K562 (cell line): ENCODE measurements at regions not wholly inside any gene's neighbourhood (a gene's known extent, or its start where the extent isn't known, plus 50 kb on each side); places are given as distances from the start of the nearest gene placed in this dataset.

Source experiments
- ATAC-seq: fragments of 200-7000 bp; cut with Tn5 transposase; 3 replicates; pipeline ENCODE4 v1.9.1; 2020; ENCODE audit warnings: moderate library complexity
- BruUV-seq: library from RNA; stranded (reverse); fragments of 400-500 nt; replicated peaks from 2 replicates; lab custom pipeline; 2021; lab: Mats Ljungman, UMichigan
- CTCF ChIA-PET: fragments of 300-600 bp; formaldehyde crosslinking; extraction: SDS; loops from one replicate; lab custom pipeline; 2021; ENCODE audit warnings: low intra/inter-chr PET ratio; lab: Yijun Ruan, JAX
- POLR2A ChIA-PET: fragments of 300-600, 350-650 bp; sonication (Branson Sonifier 250); formaldehyde crosslinking; extraction: SDS; loops from one replicate; lab custom pipeline; 2021; ENCODE audit warnings: antibody characterized with exemption, inconsistent platforms; lab: Yijun Ruan, JAX
- DNase-seq, 4 experiments: peaks; one replicate each; pipeline versions ENCODE4 v3.0.0 to v3.0.0-alpha.2; 2011 to 2018; ENCODE audit warnings: low spot score in 3 of 4, mixed read lengths in 3 of 4; ENCODE audit errors: extremely low read depth in 1 of 4
- FAIRE-seq: peaks from 2 replicates; lab custom pipeline; 2011; peaks lifted over from hg19 to GRCh38; lab: Jason Lieb, UNC
- H2AFZ ChIP-seq: 2 replicates; pipeline ENCODE4 v1.6.0; 2011; ENCODE audit warnings: low read depth, low read length, control low read depth, inconsistent platforms
- H3K27ac ChIP-seq: fragments of 200-600 bp; 3 replicates; pipeline ENCODE4 v1.8.0; 2011; ENCODE audit warnings: low read depth, mild to moderate bottlenecking, control low read depth, inconsistent platforms, low read length, moderate library complexity, mixed read lengths; ENCODE audit errors: extremely low read depth
- H3K27me3 ChIP-seq, 2 experiments: fragments of 300-600 bp in 1 of 2; 2 replicates in 1 of 2; 3 replicates in 1 of 2; pipeline versions ENCODE4 v1.6.0 to v1.8.0; 2011; ENCODE audit warnings: inconsistent platforms in 2 of 2, low read length in 2 of 2, mild to moderate bottlenecking in 1 of 2, mixed read lengths in 1 of 2, moderate library complexity in 1 of 2; ENCODE audit not compliant: control insufficient read depth in 2 of 2, insufficient read depth in 2 of 2
- H3K36me3 ChIP-seq: fragments of 300-600 bp; 3 replicates; pipeline ENCODE4 v1.8.0; 2011; ENCODE audit warnings: mild to moderate bottlenecking, low read length, inconsistent platforms; ENCODE audit not compliant: control insufficient read depth, insufficient read depth
- H3K4me1 ChIP-seq, 2 experiments: fragments of 200-600 bp in 1 of 2; replicated peaks in 1 of 2; 2 replicates in 1 of 2; 3 replicates in 1 of 2; pipeline versions ENCODE4 v1.5.1 to v1.8.0; 2011; ENCODE audit warnings: inconsistent platforms in 2 of 2, low read length in 2 of 2, mild to moderate bottlenecking in 1 of 2, mixed read lengths in 1 of 2, moderate library complexity in 1 of 2; ENCODE audit not compliant: control insufficient read depth in 2 of 2, insufficient read depth in 2 of 2
- H3K4me2 ChIP-seq: 2 replicates; pipeline ENCODE4 v1.6.1; 2011; ENCODE audit warnings: low read length, control low read depth, inconsistent platforms, mixed read lengths; ENCODE audit not compliant: insufficient read depth
- H3K4me3 ChIP-seq: fragments of 200-600 bp; sonication (generic), shearing (Covaris generic); 2 replicates; pipeline ENCODE4 v1.5.1; 2016; ENCODE audit warnings: control low read depth, inconsistent platforms
- H3K79me2 ChIP-seq: fragments of 200-600 bp; 3 replicates; pipeline ENCODE4 v1.8.0; 2011; ENCODE audit warnings: low read length, inconsistent platforms; ENCODE audit not compliant: control insufficient read depth, insufficient read depth
- H3K9ac ChIP-seq, 2 experiments: 2 replicates each; pipeline versions ENCODE4 v1.6.0 to v1.6.1; 2011; ENCODE audit warnings: low read depth in 2 of 2, low read length in 2 of 2, control low read depth in 1 of 2, inconsistent platforms in 1 of 2, mild to moderate bottlenecking in 1 of 2, mixed read lengths in 1 of 2; ENCODE audit not compliant: insufficient read depth in 1 of 2
- H3K9me1 ChIP-seq: one replicate; pipeline ENCODE4 v1.6.0; 2011; ENCODE audit warnings: inconsistent platforms, mild to moderate bottlenecking, low read length, moderate library complexity; ENCODE audit not compliant: control insufficient read depth, insufficient read depth
- H3K9me3 ChIP-seq: replicated peaks from 2 replicates; pipeline ENCODE4 v1.5.1; 2011; ENCODE audit warnings: low read depth, low read length, inconsistent platforms; ENCODE audit not compliant: control insufficient read depth, insufficient read depth
- H4K20me1 ChIP-seq: replicated peaks from 2 replicates; pipeline ENCODE4 v1.6.1; 2011; ENCODE audit warnings: low read length, inconsistent platforms, mixed read lengths; ENCODE audit not compliant: control insufficient read depth, insufficient read depth
- HMG20B ChIP-seq: fragments of 250-450 bp; sonication (Bioruptor Pico); IDR thresholded peaks from 2 replicates; pipeline ENCODE4 v1.5.0; 2021; ENCODE audit warnings: mild to moderate bottlenecking
- ILK ChIP-seq: fragments of 450-650 bp; IDR thresholded peaks from 2 replicates; pipeline ENCODE4 v1.6.1; 2016; ENCODE audit warnings: missing genetic modification characterization, low read depth, mild to moderate bottlenecking, missing compliant biosample characterization, moderate library complexity, borderline replicate concordance
- JUND ChIP-seq, 2 experiments: IDR thresholded peaks; 2 replicates in 1 of 2; 3 replicates in 1 of 2; pipeline ENCODE4 v1.6.1; 2011; ENCODE audit warnings: borderline replicate concordance in 2 of 2, low read depth in 2 of 2, low read length in 2 of 2, improper control_type of control experiment in 1 of 2, missing biosample characterization in 1 of 2, missing genetic modification characterization in 1 of 2, missing genetic modification reagents in 1 of 2
- KDM4B ChIP-seq, 2 experiments: fragments of 450-650 bp in 1 of 2; sonication (generic) in 1 of 2; IDR thresholded peaks; 2 replicates each; pipeline ENCODE4 v1.6.1; 2016 to 2017; ENCODE audit warnings: borderline replicate concordance in 2 of 2, antibody characterized with exemption in 1 of 2, low read depth in 1 of 2, mild to moderate bottlenecking in 1 of 2
- LCOR ChIP-seq: sonication (generic); formaldehyde crosslinking; IDR thresholded peaks from 2 replicates; pipeline ENCODE4 v1.8.0; 2022; ENCODE audit warnings: mild to moderate bottlenecking, missing genetic modification reagents
- MAZ ChIP-seq, 2 experiments: fragments of 450-650 bp in 1 of 2; sonication (generic) in 1 of 2; formaldehyde crosslinking; IDR thresholded peaks in 1 of 2; conservative IDR thresholded peaks in 1 of 2; 2 replicates each; pipeline versions ENCODE4 v1.4.0 to v1.5.0; 2020; ENCODE audit warnings: mild to moderate bottlenecking in 1 of 2, missing genetic modification reagents in 1 of 2
- NFE2L1 ChIP-seq: fragments of 450-650 bp; IDR thresholded peaks from 2 replicates; pipeline ENCODE4 v1.6.1; 2016; ENCODE audit warnings: missing genetic modification characterization, low read depth, mild to moderate bottlenecking, missing compliant biosample characterization, moderate library complexity, borderline replicate concordance
- SREBF1 ChIP-seq: fragments of 150-350 bp; IDR thresholded peaks from 2 replicates; pipeline ENCODE4 v1.6.1; 2014; ENCODE audit warnings: antibody characterized with exemption, low read depth, low read length, borderline replicate concordance
- ZKSCAN1 ChIP-seq: fragments of 150-350 bp; IDR thresholded peaks from 2 replicates; pipeline ENCODE4 v1.6.1; 2016; ENCODE audit warnings: low read depth, low read length
- ZNF140 ChIP-seq: fragments of 250-450 bp; sonication (Bioruptor Pico); IDR thresholded peaks from 2 replicates; pipeline ENCODE4 v1.8.0; 2021; ENCODE audit warnings: moderate library complexity, mild to moderate bottlenecking, inconsistent platforms
- ZNF324 ChIP-seq: fragments of 250-450 bp; sonication (Bioruptor Pico); IDR thresholded peaks from 2 replicates; pipeline ENCODE4 v1.4.0; 2020; ENCODE audit warnings: mild to moderate bottlenecking
- WGBS: fragments of 100-300 bp; shearing (Covaris generic); methylation state at CpG from one replicate; pipeline ENCODE4 v1.1.6; 2016; ENCODE audit warnings: low coverage, mixed read lengths; ENCODE audit not compliant: insufficient coverage; ENCODE audit errors: missing lambda C conversion rate; 5-methylcytosine and 5-hydroxymethylcytosine counted together
- in situ Hi-C: fragments of 300-500 bp; cut with MboI; formaldehyde crosslinking; loops from 4 replicates; pipeline ENCODE4 v1.15.0; 2018; ENCODE audit warnings: inconsistent platforms, mixed read lengths
- intact Hi-C: fragments of 100-400 bp; cut with micrococcal nuclease; formaldehyde crosslinking; loops from 2 replicates; pipeline ENCODE4 v1.14.2; 2022
- TF ChIP-seq, protein P1 (sequence below): sonication (generic); formaldehyde crosslinking; IDR thresholded peaks from 2 replicates; pipeline ENCODE4 v1.8.1; 2023; ENCODE audit warnings: mild to moderate bottlenecking, missing genetic modification reagents
- TF ChIP-seq, protein P2 (sequence below): fragments of 250-450 bp; sonication (Bioruptor Pico); IDR thresholded peaks from 2 replicates; pipeline ENCODE4 v1.5.0; 2021; ENCODE audit warnings: mild to moderate bottlenecking, moderate library complexity
- TF ChIP-seq, protein P3 (sequence below): sonication (generic); formaldehyde crosslinking; IDR thresholded peaks from 2 replicates; pipeline ENCODE4 v1.4.0; 2020; ENCODE audit warnings: mild to moderate bottlenecking, missing genetic modification reagents

DNA sequence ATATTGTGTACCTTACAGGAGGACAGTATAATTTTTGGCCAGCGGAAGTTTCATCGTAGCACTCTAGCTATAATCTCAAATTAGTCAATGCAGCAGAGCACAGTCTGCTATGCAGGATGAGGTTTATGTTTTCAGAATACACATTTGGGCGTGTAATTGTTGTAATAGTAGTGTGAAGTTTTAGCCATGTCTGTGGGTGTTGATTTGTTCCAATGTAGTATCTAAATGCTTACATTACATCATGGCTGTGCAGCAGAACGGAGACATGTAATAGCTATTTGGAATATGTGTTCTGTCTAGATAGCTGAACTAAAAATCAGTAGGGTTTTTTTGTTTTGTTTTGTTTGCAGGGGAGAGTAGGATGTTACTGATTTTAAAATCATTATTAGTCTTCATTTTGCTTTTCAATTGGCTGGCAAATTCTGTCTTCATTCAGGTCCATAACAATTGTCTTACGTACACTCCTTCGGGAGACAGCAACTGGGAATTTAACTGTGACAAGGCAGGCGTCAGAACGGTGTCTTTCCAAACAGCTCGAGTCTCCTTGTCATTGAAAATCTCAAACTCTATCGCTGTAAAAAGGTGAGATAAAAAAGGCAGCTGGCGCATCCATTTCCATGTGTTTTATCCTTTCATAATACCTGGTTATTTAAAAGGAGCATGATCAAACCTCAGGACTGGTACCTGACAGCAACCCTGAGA, 65.1 kb upstream of the CDH4 start:
- H4K20me1 ChIP-seq, result no peaks in the 10 kb centered on the region
- in situ Hi-C loops (no loop called here), intact Hi-C loops (no loop called here)
- no peaks in the 10 kb centered on the region for H3K9me1 ChIP-seq
- CTCF ChIA-PET, result no interaction called here
- no peak overlapping the region for H3K9ac ChIP-seq
- H3K36me3 ChIP-seq, result no peaks in the 10 kb centered on the region
- no peak for FAIRE-seq
- BruUV-seq, result no TSS peak
- no peaks in the 10 kb centered on the region for H3K4me1 ChIP-seq
- H3K4me2 ChIP-seq, result no peak overlapping the region
- H3K27ac ChIP-seq, result no peak overlapping the region
- no peak for DNase-seq
- POLR2A ChIA-PET, result interaction anchor here (0.6 kb wide), 1 partner anchor 435 kb away, joined by 3 read pairs; no protein-coding TSS in a partner anchor
- H2AFZ ChIP-seq, result no peak overlapping the region
- WGBS, result under 1% methylated on average over 11 of the region's 11 CpGs
- peaks cover 7 to 15% of the 10 kb centered on the region in 2 experiments; a peak in 3 of 5 replicates for H3K27me3 ChIP-seq
- H3K4me3 ChIP-seq, result no peak overlapping the region
- no peaks in the 10 kb centered on the region for H3K9me3 ChIP-seq
- no peaks in the 10 kb centered on the region for H3K79me2 ChIP-seq
- no peak for ATAC-seq
- TF ChIP-seq, protein P1, sequence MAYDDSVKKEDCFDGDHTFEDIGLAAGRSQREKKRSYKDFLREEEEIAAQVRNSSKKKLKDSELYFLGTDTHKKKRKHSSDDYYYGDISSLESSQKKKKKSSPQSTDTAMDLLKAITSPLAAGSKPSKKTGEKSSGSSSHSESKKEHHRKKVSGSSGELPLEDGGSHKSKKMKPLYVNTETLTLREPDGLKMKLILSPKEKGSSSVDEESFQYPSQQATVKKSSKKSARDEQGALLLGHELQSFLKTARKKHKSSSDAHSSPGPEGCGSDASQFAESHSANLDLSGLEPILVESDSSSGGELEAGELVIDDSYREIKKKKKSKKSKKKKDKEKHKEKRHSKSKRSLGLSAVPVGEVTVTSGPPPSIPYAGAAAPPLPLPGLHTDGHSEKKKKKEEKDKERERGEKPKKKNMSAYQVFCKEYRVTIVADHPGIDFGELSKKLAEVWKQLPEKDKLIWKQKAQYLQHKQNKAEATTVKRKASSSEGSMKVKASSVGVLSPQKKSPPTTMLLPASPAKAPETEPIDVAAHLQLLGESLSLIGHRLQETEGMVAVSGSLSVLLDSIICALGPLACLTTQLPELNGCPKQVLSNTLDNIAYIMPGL (CRISPR knock-in tag), result no peak
- TF ChIP-seq LCOR (CRISPR knock-in tag) (no peak), JUND (IDR thresholded peaks at IDR 0.05; ENCODE audit: borderline replicate concordance, low read depth, low read length) (no peak), JUND (tag; IDR thresholded peaks at IDR 0.05; ENCODE audit: borderline replicate concordance, low read depth, low read length) (no peak), ZNF140 (CRISPR knock-in tag) (no peak), NFE2L1 (tag) (no peak), KDM4B (IDR thresholded peaks at IDR 0.05; ENCODE audit: borderline replicate concordance in 2 of 2, low read depth in 1 of 2) (no peak), HMG20B (CRISPR knock-in tag) (no peak), MAZ (CRISPR knock-in tag; conservative IDR thresholded peaks at IDR 0.05 in 1 of 2, IDR thresholded peaks at IDR 0.05 in 1 of 2) (no peak), ZNF324 (CRISPR knock-in tag) (no peak), ILK (tag) (no peak), SREBF1 (no peak), ZKSCAN1 (no peak)
- TF ChIP-seq, protein P2, sequence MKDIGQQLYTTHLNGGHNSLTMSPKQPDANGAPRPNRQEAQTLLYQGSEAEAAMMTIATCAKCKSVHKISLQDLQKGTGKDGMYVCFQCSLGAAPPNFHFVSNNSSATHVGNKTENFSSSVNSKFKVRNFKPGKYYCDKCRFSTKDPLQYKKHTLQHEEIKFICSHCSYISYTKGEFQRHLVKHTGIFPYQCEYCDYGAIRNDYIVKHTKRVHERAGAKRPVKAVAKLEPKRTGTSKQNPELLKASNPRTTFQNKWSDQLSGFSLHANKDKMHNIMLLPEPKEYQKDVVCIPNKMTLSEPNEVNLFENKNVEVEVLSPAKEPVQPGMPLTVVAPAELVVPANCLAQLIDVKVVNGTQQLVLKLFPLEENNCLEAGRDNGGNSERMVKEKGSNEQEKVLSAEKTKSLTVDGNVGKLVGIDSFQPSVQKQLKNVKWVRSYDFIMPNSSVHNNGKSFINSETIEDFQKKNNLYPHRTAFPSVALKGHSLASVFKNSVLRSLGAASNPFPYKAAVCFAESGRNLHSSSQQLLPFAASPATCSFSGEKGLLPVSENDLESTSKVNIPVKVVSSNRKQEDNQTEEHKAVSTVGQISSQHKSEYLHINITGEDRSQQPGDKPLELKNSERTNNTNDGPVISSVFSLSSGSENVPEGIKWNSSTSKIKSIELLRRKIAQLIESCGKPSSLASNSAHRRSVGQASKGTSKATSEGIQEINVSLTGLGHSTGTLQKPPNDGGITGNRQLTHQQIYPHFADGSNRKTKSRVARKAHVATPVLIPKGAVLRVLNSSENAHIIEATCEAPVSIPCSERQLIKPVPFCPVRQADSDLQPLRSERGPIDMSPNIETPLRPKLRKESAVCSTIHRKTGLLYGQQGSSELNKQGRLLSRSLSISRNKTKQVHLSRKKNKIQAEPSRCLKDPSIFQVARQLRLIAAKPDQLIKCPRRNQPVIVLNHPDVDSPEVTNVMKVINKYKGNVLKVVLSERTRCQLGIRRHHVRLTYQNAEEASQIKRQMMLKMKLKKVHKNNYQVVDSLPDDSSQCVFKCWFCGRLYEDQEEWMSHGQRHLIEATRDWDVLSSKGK (CRISPR knock-in tag), result no peak
- TF ChIP-seq, protein P3, sequence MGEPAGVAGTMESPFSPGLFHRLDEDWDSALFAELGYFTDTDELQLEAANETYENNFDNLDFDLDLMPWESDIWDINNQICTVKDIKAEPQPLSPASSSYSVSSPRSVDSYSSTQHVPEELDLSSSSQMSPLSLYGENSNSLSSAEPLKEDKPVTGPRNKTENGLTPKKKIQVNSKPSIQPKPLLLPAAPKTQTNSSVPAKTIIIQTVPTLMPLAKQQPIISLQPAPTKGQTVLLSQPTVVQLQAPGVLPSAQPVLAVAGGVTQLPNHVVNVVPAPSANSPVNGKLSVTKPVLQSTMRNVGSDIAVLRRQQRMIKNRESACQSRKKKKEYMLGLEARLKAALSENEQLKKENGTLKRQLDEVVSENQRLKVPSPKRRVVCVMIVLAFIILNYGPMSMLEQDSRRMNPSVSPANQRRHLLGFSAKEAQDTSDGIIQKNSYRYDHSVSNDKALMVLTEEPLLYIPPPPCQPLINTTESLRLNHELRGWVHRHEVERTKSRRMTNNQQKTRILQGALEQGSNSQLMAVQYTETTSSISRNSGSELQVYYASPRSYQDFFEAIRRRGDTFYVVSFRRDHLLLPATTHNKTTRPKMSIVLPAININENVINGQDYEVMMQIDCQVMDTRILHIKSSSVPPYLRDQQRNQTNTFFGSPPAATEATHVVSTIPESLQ, result no peak
